Keratinocyte (primary cell): ENCODE measurements at regions not wholly inside any gene's neighbourhood (a gene's known extent, or its start where the extent isn't known, plus 50 kb on each side); places are given as distances from the start of the nearest gene placed in this dataset.

Experiments used
- DNase-seq: peaks from one replicate; pipeline ENCODE4 v3.0.0-alpha.2; 2011; ENCODE audit warnings: low read depth, missing footprints, low spot score
- FAIRE-seq: peaks from 2 replicates; lab custom pipeline; 2011; peaks lifted over from hg19 to GRCh38; lab: Jason Lieb, UNC
- H2AFZ ChIP-seq: 2 replicates; pipeline ENCODE4 v1.6.0; 2012; ENCODE audit warnings: low read length, control low read depth, inconsistent platforms; ENCODE audit not compliant: control insufficient read depth
- H3K27ac ChIP-seq: 2 replicates; pipeline ENCODE4 v1.5.1; 2011; ENCODE audit warnings: low read length; ENCODE audit not compliant: control insufficient read depth, insufficient read depth
- H3K27me3 ChIP-seq: 3 replicates; pipeline ENCODE4 v1.6.0; 2011; ENCODE audit warnings: low read length; ENCODE audit not compliant: control insufficient read depth, insufficient read depth; ENCODE audit errors: extremely low read depth
- H3K36me3 ChIP-seq, 2 experiments: 2 replicates in 1 of 2; 3 replicates in 1 of 2; pipeline ENCODE4 v1.5.1; 2011; ENCODE audit warnings: low read length in 2 of 2, mild to moderate bottlenecking in 1 of 2; ENCODE audit not compliant: control insufficient read depth in 2 of 2, insufficient read depth in 2 of 2; ENCODE audit errors: extremely low read depth in 1 of 2
- H3K4me1 ChIP-seq: 3 replicates; pipeline ENCODE4 v1.5.1; 2011; ENCODE audit warnings: low read length; ENCODE audit not compliant: control insufficient read depth, insufficient read depth; ENCODE audit errors: extremely low read depth
- H3K4me2 ChIP-seq: 3 replicates; pipeline ENCODE4 v1.6.0; 2011; ENCODE audit warnings: low read depth, low read length; ENCODE audit not compliant: control insufficient read depth, insufficient read depth; ENCODE audit errors: extremely low read depth
- H3K4me3 ChIP-seq, 3 experiments: fragments of 200-600 bp in 1 of 3; sonication (generic) in 1 of 3; 2 replicates in 2 of 3; 3 replicates in 1 of 3; pipeline ENCODE4 v1.5.1; 2011 to 2016; ENCODE audit warnings: low read length in 3 of 3, mild to moderate bottlenecking in 3 of 3, control low read depth in 2 of 3, inconsistent platforms in 1 of 3, low read depth in 1 of 3, mixed read lengths in 1 of 3, mixed run types in 1 of 3, moderate library complexity in 1 of 3; ENCODE audit not compliant: control insufficient read depth in 2 of 3, insufficient read depth in 2 of 3; ENCODE audit errors: extremely low read depth in 1 of 3
- H3K79me2 ChIP-seq: 2 replicates; pipeline ENCODE4 v1.6.0; 2012; ENCODE audit warnings: low read length; ENCODE audit not compliant: control insufficient read depth, insufficient read depth
- H3K9ac ChIP-seq: 3 replicates; pipeline ENCODE4 v1.6.0; 2011; ENCODE audit warnings: low read length; ENCODE audit not compliant: control insufficient read depth, insufficient read depth; ENCODE audit errors: extremely low read depth
- H3K9me1 ChIP-seq: 3 replicates; pipeline ENCODE4 v1.6.0; 2011; ENCODE audit warnings: low read length; ENCODE audit not compliant: control insufficient read depth, insufficient read depth; ENCODE audit errors: extremely low read depth
- H3K9me3 ChIP-seq: 2 replicates; pipeline ENCODE4 v1.5.1; 2012; ENCODE audit warnings: low read depth, low read length; ENCODE audit not compliant: control insufficient read depth
- H4K20me1 ChIP-seq: 3 replicates; pipeline ENCODE4 v1.6.0; 2011; ENCODE audit warnings: low read length; ENCODE audit not compliant: control insufficient read depth, insufficient read depth; ENCODE audit errors: extremely low read depth
- EZH2 ChIP-seq: IDR thresholded peaks from one replicate; pipeline ENCODE4 v1.6.1; 2012; ENCODE audit warnings: inconsistent platforms, mild to moderate bottlenecking, low read length, moderate library complexity
- dilution Hi-C: fragments of 300-500 bp; cut with MboI; formaldehyde crosslinking; loops from one replicate; pipeline ENCODE4 v1.7.0; 2020; ENCODE audit warnings: low sequenced_read_pairs; ENCODE audit not compliant: extremely low pct_ligation_motif_present
- TF ChIP-seq, protein P1 (sequence below), 3 experiments: IDR thresholded peaks in 1 of 3; conservative IDR thresholded peaks in 1 of 3; optimal IDR thresholded peaks in 1 of 3; 2 replicates in 2 of 3; 3 replicates in 1 of 3; pipeline versions ENCODE3 to v1.5.1; 2011; ENCODE audit warnings: low read length in 3 of 3, mild to moderate bottlenecking in 3 of 3, moderate library complexity in 2 of 3, control low read depth in 1 of 3, inconsistent platforms in 1 of 3; ENCODE audit not compliant: insufficient read depth in 2 of 3; ENCODE audit errors: extremely low read depth in 1 of 3

DNA sequence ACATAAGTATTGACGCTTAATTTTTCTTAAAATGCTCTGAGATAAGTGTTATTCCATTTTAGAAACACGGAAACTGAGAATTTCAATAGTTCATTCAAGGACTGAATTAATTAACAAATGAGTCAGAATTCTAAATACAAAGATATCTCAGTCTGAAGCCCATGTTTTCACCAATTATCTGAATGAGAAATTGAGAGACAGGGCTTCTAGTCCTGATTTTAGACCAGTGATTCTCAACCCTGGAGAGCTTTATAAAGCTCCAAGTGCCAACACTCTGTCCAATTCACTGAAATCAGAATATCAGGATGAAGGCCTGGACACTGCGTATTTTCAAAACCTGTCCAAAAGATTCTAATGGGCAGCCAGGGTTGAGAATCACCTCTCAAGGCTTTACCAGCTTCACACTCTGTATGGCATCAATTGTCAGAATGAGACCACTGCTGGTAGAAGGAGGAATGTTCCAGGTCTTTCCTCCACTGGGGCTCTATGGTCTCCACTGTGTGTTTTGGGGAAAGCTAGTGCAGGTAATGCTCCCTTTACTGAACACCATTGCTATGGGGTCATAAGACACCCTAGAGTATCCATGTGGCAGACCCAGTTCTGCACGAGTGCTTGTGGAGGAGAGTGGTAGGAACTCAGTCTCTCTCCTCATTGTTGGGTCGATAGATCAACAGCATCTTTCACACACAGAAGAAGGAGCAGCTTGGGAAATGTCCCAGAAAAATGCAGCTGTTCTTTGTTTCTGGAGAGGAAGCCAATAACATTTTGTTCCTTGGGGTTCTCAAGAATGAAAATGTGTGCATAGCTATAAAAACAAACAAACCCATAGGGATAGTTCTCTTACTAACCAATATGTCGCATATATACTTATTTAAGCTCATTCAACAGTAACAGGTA lies 99.7 kb upstream of the OSMR start:
- Histone ChIP-seq H3K9ac (no peak overlapping the region), H2AFZ (no peak overlapping the region), H3K9me3 (peaks cover 2% of the 10 kb centered on the region), H4K20me1 (no peaks in the 10 kb centered on the region), H3K27ac (no peak overlapping the region), H3K27me3 (peaks cover 3% of the 10 kb centered on the region), H3K4me2 (no peak overlapping the region), H3K4me3 (no peak overlapping the region), H3K79me2 (no peaks in the 10 kb centered on the region), H3K36me3 (no peaks in the 10 kb centered on the region), H3K9me1 (no peaks in the 10 kb centered on the region), H3K4me1 (no peaks in the 10 kb centered on the region)
- dilution Hi-C loops, result no loop called here
- DNase-seq, result no peak
- FAIRE-seq, result no peak
- TF ChIP-seq EZH2, result no peak
- TF ChIP-seq, protein P1, sequence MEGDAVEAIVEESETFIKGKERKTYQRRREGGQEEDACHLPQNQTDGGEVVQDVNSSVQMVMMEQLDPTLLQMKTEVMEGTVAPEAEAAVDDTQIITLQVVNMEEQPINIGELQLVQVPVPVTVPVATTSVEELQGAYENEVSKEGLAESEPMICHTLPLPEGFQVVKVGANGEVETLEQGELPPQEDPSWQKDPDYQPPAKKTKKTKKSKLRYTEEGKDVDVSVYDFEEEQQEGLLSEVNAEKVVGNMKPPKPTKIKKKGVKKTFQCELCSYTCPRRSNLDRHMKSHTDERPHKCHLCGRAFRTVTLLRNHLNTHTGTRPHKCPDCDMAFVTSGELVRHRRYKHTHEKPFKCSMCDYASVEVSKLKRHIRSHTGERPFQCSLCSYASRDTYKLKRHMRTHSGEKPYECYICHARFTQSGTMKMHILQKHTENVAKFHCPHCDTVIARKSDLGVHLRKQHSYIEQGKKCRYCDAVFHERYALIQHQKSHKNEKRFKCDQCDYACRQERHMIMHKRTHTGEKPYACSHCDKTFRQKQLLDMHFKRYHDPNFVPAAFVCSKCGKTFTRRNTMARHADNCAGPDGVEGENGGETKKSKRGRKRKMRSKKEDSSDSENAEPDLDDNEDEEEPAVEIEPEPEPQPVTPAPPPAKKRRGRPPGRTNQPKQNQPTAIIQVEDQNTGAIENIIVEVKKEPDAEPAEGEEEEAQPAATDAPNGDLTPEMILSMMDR (optimal IDR thresholded peaks at IDR 0.05 in 1 of 3, IDR thresholded peaks at IDR 0.05 in 1 of 3, conservative IDR thresholded peaks at IDR 0.05 in 1 of 3; ENCODE audit: extremely low read depth in 1 of 3, insufficient read depth in 2 of 3, low read length in 3 of 3), result no peak

DNA sequence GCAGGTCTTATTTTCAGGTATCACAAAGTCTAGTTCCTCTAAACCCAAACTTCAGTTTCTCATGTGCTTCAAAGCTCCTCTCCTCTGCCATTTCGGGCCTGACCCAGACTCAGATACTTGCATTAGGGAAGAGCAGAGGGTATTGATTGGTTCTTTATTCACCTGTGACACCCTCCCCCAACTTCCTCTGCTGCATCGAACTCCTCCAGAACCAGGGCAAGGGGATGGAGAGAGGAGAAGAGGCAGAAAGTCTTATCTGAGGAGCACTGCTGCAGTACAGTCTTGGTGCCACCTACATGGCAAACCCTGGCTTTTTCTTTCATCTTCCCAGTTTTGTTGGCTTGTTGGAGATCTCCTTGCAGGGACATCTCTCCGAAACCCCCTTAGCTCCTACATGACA lies 96.0 kb upstream of the OSMR start:
- no peaks in the 10 kb centered on the region for H4K20me1 ChIP-seq
- H3K27ac ChIP-seq, result no peak overlapping the region
- no peaks in the 10 kb centered on the region for H3K9me1 ChIP-seq
- H3K4me3 ChIP-seq, result no peak overlapping the region
- FAIRE-seq, result no peak
- H3K4me1 ChIP-seq, result no peaks in the 10 kb centered on the region
- H3K27me3 ChIP-seq, result peaks cover 3% of the 10 kb centered on the region
- H3K79me2 ChIP-seq, result no peaks in the 10 kb centered on the region
- no peak overlapping the region for H2AFZ ChIP-seq
- dilution Hi-C loops, result no loop called here
- H3K9ac ChIP-seq, result no peak overlapping the region
- no peak overlapping the region for H3K4me2 ChIP-seq
- H3K36me3 ChIP-seq, result no peaks in the 10 kb centered on the region
- H3K9me3 ChIP-seq, result no peaks in the 10 kb centered on the region
- no peak for TF ChIP-seq EZH2
- DNase-seq, result no peak
